Neuron (in vitro differentiated cells): ENCODE measurements at regions not wholly inside any gene's neighbourhood (a gene's known extent, or its start where the extent isn't known, plus 50 kb on each side); places are given as distances from the start of the nearest gene placed in this dataset.

Source experiments
- H2AFZ ChIP-seq: one replicate; pipeline ENCODE4 v1.6.1; 2013; ENCODE audit warnings: low read depth, mild to moderate bottlenecking, inconsistent platforms, low read length, moderate library complexity
- H3K27me3 ChIP-seq: one replicate; pipeline ENCODE4 v1.6.1; 2013; ENCODE audit warnings: low read length; ENCODE audit not compliant: insufficient read depth
- H3K36me3 ChIP-seq: one replicate; pipeline ENCODE4 v1.6.1; 2013; ENCODE audit warnings: low read length; ENCODE audit not compliant: insufficient read depth
- H3K4me1 ChIP-seq: one replicate; pipeline ENCODE4 v1.6.1; 2013; ENCODE audit warnings: low read length; ENCODE audit not compliant: insufficient read depth
- H3K4me3 ChIP-seq: 2 replicates; pipeline ENCODE4 v1.5.1; 2013; ENCODE audit warnings: mild to moderate bottlenecking, low read length, moderate library complexity
- H3K9me3 ChIP-seq: one replicate; pipeline ENCODE4 v1.6.1; 2013; ENCODE audit warnings: low read length

DNA sequence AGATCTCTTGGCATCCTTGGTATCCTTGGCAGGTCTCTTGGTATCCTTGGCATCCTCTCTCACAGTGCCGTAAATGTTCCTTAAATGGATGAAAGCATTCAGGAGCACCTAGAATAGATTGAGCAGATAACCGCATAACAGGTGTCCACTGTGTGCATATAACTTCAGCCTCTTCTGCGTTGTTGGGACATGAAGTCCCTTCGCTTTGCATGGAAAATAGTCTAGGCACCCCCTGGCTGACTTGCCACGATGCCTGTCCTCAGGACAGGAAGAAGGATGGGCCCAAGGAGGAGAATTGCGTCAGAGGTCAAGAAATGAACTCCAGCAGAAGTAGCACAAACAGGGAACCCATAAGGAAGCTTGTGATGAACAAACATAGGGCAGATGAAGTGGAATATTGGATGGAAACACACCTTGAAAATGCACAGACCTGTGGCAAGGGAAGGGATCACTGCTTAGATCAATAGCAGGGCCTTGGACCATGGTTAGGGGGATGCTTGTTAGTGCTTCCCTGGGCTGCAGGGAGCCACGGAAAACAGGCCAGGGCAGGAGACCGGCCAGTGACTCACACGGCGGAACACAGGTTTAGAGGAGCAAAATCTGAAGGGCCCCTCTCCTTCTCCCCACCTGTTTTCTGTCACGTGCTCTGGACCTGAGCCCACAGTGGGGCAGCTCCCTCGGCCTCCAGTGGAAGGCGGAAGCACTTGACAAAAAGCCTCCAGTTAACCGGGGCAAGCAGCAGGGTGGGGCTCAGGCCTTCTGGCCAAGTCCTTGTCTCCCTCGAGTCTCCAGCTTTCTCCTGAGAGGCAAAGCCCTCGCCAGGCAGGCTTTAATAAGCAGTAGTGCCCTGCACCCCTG lies 99.2 kb upstream of the ASAP2 start:
- Histone ChIP-seq H3K9me3 (no peaks in the 10 kb centered on the region), H2AFZ (no peak overlapping the region), H3K27me3 (no peaks in the 10 kb centered on the region), H3K36me3 (no peaks in the 10 kb centered on the region), H3K4me1 (peaks cover 7% of the 10 kb centered on the region), H3K4me3 (no peak overlapping the region)

DNA sequence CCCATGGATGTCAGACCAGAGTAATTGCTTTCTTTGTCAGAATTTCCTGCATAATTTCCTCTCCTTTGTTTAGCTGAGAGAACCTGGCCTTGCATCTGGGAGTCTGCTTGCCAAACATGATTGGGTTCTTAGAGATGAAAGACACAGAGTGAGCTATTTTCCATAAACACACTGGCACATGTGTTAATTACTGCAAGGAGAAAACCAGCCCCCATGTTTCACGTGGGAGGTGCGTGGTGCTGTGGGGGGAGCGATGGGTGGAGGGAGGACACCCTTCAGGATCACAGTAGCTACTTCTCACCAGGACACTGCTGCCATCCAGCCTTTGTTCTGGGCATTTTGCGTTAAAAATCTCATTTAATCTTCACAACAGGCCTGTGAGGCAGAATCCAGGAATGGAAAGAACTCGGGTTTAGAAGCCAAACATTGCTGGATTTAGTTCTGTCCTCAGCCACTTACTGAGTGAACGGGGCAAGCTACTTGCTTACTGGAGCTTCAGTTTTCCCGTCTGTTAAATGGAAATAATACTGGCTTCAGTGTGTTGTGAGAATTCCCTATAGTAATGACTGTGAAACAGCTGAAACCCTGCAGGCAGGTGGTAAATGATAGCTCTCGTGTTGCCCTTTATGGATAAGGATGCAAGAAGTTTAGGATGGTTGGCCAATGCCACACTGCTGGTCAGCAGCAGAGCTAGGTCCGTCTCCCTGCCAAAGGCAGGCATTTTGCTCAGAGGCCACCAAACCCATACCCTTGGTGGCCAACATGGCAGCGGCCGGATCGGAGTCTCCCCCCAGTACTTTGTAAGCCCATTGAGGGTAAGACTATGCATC lies 100.1 kb upstream of the ASAP2 start:
- Histone ChIP-seq H3K36me3 (no peaks in the 10 kb centered on the region), H3K4me1 (peaks cover 7% of the 10 kb centered on the region), H3K27me3 (no peaks in the 10 kb centered on the region), H2AFZ (no peak overlapping the region), H3K9me3 (no peaks in the 10 kb centered on the region), H3K4me3 (no peak overlapping the region)

DNA sequence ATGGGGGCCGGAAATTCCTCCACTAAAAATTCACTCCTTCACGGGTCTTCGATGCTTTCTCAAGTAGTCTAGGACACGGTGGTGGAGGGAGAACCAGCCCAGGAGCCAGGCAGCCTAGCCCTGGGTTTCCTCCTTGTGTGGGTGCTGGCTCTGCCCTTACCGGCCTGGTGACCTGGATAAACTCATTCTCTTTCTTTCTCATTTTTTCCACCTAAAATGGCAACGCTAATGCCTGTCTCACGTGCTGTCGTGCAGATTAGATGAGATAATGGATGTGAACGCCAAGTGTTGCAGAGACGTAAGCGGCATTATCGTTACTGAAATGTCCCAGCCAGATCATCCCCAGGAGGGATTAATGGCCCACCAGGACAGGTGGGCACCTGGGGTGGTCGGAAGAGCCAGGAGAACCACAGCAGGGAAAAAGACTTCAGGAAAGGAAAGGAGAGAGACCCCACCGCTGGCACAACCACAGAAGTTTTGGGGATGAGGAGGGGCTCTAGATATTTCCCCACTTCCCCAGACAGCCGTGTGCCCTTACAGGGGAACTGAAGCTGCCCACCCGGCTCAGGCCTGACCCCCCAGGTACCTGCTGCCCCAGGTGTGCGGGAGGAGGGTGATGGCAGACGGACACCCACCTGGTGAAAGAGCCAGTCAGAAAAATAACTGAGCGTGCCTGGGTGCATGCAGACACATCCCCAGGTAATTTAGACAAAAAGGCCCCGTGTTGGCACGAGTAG lies 100.8 kb upstream of the ASAP2 start:
- Histone ChIP-seq H3K9me3 (no peaks in the 10 kb centered on the region), H3K4me1 (peaks cover 7% of the 10 kb centered on the region), H2AFZ (no peak overlapping the region), H3K4me3 (no peak overlapping the region), H3K27me3 (no peaks in the 10 kb centered on the region), H3K36me3 (no peaks in the 10 kb centered on the region)

DNA sequence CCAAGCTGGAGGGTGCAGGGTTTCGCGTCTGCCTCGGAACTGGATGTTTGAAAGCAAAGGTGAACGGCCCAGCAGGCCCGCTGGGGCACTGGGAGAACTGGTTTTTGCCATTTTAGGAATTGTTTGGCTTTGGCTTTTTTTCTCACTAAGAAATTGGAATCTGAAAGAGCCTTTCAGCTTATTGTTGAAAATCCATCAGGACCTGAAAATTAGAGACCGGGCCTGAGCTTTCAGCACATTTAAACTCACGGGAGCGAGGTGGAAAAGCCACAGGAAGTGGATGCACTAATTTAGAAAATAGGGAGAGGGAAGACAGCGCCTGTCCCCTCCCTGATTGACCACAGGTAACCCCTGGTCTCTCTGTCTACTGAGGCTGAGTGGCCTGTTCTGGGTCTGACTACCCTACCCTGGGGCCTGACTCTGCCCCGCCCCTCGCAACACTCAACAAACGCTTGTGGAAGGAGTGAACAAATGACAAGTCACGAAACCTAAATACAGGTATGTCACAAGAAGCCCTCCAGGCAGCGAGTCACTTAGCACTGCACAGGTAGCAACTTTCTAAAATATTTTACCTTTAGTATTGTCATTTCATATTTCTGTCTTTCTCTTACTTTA lies 100.3 kb upstream of the MBOAT2 start:
- Histone ChIP-seq H3K27me3 (no peaks in the 10 kb centered on the region), H3K9me3 (no peaks in the 10 kb centered on the region), H3K36me3 (no peaks in the 10 kb centered on the region), H2AFZ (no peak overlapping the region), H3K4me3 (no peak overlapping the region), H3K4me1 (peaks cover 13% of the 10 kb centered on the region)

DNA sequence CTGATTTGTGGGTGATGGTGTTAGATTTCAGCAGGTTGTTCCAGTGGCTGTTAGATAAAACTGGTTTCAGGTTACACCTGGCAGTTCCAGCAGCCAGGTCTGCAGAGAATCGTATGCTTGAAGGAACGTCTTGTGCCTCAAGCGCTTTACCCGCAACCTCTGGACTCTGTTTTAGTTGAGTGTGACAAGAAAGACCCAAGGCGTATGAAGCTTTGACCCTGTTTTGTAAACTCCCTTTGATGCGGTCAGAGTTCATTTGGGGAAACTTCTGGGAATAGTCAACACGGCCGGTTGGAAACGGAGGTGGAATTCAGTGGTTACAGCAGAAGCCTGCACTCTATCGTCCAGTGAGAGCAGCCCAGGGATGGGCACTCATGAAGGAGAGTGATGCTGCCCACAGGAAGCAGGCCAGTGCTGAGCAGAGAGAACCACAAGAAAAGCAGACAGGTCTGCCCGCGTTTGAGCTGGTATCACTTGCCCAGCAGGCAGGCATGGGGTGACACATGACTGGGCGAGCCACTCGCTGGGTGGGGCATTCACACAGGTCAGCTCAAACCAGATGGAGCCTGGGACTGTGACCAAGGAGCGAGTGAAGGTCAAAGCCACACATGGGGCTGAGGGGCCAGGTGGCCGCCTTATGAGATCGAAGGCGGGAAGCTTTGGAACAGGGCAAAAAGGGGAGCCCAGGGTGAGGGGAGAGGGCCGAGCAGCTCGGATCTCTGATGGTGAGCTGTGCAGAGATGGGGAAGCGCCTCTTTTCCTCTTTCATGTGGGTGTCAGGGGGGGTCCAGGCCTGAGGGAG lies 99.6 kb upstream of the MBOAT2 start:
- no peak overlapping the region for H2AFZ ChIP-seq
- H3K27me3 ChIP-seq, result no peaks in the 10 kb centered on the region
- no peaks in the 10 kb centered on the region for H3K9me3 ChIP-seq
- no peak overlapping the region for H3K4me3 ChIP-seq
- no peaks in the 10 kb centered on the region for H3K36me3 ChIP-seq
- peaks cover 16% of the 10 kb centered on the region for H3K4me1 ChIP-seq

DNA sequence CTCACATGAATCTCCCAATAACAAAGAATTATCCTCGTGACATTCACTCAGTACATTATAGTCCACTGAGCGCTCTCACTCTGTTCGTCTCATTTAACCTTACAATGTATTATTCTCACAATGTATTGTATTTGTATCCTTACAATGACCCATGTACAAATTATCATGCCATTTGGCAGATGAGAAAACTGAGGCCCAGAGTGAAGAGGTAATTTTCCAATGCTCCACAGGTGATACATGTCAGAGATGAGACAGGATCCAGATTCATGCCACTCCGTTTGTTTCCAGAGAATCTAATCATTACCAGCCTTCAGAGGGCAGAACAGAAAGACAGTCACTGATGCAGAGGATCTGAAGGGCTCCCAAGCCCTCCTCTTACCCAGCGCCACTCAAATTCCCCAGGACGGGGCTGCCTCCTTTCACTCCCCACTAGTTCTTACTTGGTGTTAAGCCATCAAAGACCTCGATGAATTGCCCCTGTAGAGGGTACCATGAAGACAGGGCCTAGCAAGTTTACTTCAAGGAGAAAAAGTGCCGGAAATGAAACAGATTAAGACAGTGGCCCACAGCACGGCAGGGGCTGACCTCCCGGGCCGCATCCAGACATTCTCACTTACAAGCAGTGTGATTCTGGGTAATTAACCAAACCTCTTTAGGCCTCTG lies 98.4 kb upstream of the MBOAT2 start:
- H2AFZ ChIP-seq, result no peak overlapping the region

DNA sequence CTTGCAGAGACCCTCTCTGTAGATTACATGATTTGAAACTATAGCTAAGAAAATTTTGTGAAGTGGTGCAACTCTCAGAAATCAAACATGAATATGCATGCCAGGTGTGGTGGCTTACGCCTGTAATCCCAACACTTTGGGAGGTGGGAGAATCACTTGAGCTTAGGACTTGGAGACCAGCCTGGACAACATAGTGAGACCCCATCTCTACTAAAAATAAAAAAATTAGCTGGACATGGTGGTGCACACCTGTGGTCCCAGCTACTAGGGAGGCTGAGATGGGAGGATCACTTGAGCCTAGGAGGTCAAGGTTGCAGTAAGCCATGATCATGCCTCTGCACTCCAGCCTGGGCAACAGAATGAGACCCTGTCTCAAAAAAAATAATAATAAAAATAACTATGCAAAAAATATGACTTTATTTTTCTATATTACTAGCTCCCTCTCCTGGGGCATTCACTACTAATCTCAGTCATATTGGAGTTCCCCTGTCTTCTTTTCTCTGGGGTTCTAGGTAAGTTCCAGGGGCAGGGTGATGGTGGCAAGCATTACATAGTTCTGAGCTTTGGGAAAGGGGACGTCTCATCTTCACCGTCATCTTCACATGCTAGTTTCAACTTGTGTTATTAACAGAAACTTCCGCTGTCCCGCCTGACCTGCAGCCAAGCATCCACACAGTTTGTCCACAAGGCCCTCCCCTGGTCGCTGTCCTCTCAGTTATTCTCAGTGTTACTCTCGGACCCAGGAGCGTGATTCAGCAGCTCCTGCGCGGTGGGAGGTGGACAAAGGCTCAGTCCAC lies 96.8 kb upstream of the MBOAT2 start:
- Histone ChIP-seq H3K4me3 (no peak overlapping the region), H3K9me3 (no peaks in the 10 kb centered on the region), H3K36me3 (no peaks in the 10 kb centered on the region), H2AFZ (no peak overlapping the region), H3K4me1 (peaks cover 24% of the 10 kb centered on the region), H3K27me3 (no peaks in the 10 kb centered on the region)

More for the DNA sequence above, 98.4 kb upstream of the MBOAT2 start:
- H3K9me3 ChIP-seq, result no peaks in the 10 kb centered on the region
- H3K4me1 ChIP-seq, result peaks cover 16% of the 10 kb centered on the region
- H3K36me3 ChIP-seq, result no peaks in the 10 kb centered on the region
- no peak overlapping the region for H3K4me3 ChIP-seq
- H3K27me3 ChIP-seq, result no peaks in the 10 kb centered on the region

DNA sequence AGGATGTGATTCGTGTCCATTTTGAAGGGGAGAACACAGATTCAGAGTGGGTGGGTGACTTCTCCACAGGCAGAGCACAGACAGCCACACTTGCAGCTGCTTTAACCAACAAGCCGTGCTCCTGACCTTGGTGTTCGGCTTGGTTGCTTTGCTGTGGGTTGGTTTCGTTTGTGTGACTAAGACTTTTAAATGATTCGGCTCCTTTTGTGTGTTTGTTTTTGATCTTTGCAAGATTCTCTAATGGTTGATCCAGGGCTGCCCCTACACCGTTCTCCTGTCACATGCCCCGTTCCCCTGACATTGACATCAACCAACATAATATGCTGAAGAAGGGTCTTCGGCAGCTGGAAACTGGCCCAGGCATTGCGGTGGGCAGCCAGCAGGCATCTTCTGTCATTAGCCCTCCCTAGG lies 95.9 kb upstream of the MBOAT2 start:
- Histone ChIP-seq H2AFZ (no peak overlapping the region), H3K4me3 (no peak overlapping the region), H3K36me3 (no peaks in the 10 kb centered on the region), H3K27me3 (no peaks in the 10 kb centered on the region), H3K4me1 (peaks cover 26% of the 10 kb centered on the region), H3K9me3 (no peaks in the 10 kb centered on the region)

DNA sequence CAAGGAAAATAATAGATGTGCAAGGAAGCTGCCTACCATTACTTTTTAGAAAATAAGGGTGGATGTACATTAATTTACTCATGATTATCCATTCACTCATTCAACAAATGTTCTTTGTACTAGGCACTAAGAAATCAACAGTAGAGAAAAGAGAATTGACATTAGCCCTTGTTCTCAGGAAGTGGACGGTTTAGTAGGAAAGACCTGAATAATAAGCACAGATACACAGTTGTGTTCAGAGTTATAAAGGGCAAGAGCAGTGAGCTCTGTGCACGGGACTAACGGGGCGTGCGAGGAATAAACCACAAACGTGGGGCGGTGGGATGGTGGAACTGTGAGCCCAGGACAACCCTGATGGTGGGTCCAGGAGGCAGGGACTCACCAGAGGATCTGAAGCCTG lies 94.4 kb upstream of the MBOAT2 start:
- H3K4me1 ChIP-seq, result peaks cover 22% of the 10 kb centered on the region
- no peaks in the 10 kb centered on the region for H3K27me3 ChIP-seq
- no peaks in the 10 kb centered on the region for H3K9me3 ChIP-seq
- no peak overlapping the region for H3K4me3 ChIP-seq
- no peak overlapping the region for H2AFZ ChIP-seq
- no peaks in the 10 kb centered on the region for H3K36me3 ChIP-seq

DNA sequence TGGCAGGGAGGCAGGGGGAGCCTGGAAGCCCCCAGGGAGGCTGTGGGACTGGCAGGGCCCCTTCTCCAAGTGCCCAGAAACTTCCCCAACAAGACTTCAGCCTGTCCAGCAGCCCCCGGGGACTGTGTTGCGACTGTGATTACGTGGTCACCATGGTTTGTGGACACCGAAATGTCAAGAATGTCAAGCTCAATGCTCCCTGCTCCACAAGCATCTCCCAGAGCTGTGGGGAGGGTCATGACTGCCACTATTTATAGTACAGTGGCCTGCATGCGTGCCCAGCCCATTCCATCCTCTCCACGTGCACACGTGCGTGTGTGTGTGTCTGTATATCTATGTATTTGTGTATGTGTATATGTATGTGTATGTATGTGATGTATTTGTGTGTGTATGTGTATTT lies 93.8 kb upstream of the MBOAT2 start:
- H3K9me3 ChIP-seq, result no peaks in the 10 kb centered on the region
- no peaks in the 10 kb centered on the region for H3K27me3 ChIP-seq
- peaks cover 19% of the 10 kb centered on the region for H3K4me1 ChIP-seq
- H3K36me3 ChIP-seq, result no peaks in the 10 kb centered on the region
- no peak overlapping the region for H2AFZ ChIP-seq
- no peak overlapping the region for H3K4me3 ChIP-seq

DNA sequence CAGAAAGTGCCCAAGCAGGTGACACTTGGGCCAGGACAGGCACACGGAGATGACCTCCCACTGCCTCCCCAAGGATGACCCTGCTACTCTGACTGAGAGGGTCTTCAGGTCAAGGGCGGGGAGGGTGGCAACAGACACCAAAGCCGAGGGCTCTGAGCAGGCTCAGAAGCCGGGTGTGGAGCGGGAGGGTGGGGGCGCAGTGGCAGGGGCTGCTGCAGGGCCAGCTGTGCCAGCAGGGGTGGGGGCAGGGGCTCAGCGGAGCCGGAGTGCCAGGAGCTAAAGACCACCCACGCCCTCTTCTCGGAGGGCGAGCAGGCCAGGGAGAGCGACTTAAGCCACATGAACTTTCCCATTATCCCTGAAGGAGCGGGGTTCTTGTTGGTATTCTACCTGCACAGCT lies 93.3 kb upstream of the MBOAT2 start:
- no peaks in the 10 kb centered on the region for H3K36me3 ChIP-seq
- H3K4me1 ChIP-seq, result peaks cover 19% of the 10 kb centered on the region
- H3K9me3 ChIP-seq, result no peaks in the 10 kb centered on the region
- no peaks in the 10 kb centered on the region for H3K27me3 ChIP-seq
- H3K4me3 ChIP-seq, result no peak overlapping the region
- no peak overlapping the region for H2AFZ ChIP-seq
